HEK293 (cell line): ENCODE measurements at regions not wholly inside any gene's neighbourhood (a gene's known extent, or its start where the extent isn't known, plus 50 kb on each side); places are given as distances from the start of the nearest gene placed in this dataset.
"Not testable (repeated sequence)": the region's sequence is repeated elsewhere in the genome, so short reads cannot be mapped to it uniquely, and the experiment has no call there.

Experiments
- CTCF ChIA-PET: fragments of 350-600 bp; formaldehyde crosslinking; extraction: SDS; loops from one replicate; lab custom pipeline; 2021; ENCODE audit warnings: antibody characterized with exemption; lab: Yijun Ruan, JAX
- POLR2A ChIA-PET: fragments of 300-600 bp; formaldehyde crosslinking; extraction: SDS; loops from one replicate; lab custom pipeline; 2020; ENCODE audit warnings: antibody characterized with exemption, inconsistent platforms; lab: Yijun Ruan, JAX
- H3K27ac ChIP-seq: fragments of 200-500 bp; sonication (Bioruptor generic); 2 replicates; pipeline ENCODE4 v1.5.1; 2014; ENCODE audit warnings: low read depth, low read length, control low read depth, inconsistent platforms; ENCODE audit errors: extremely low read depth
- H3K36me3 ChIP-seq, 2 experiments: fragments of 200-500 bp in 1 of 2; sonication (Bioruptor generic) in 1 of 2; 1 replicate in 1 of 2; 2 replicates in 1 of 2; pipeline ENCODE4 v1.5.1; 2014 to 2017; ENCODE audit warnings: inconsistent platforms in 2 of 2, low read length in 2 of 2; ENCODE audit not compliant: control insufficient read depth in 2 of 2, insufficient read depth in 1 of 2
- H3K4me1 ChIP-seq: fragments of 200-500 bp; sonication (Bioruptor generic); 2 replicates; pipeline ENCODE4 v1.5.1; 2014; ENCODE audit warnings: mild to moderate bottlenecking, low read length, inconsistent platforms; ENCODE audit not compliant: control insufficient read depth, insufficient read depth
- H3K4me3 ChIP-seq: 2 replicates; pipeline ENCODE4 v1.5.1; 2011; ENCODE audit warnings: low read depth, mild to moderate bottlenecking, control low read depth, low read length, moderate library complexity
- H3K9me3 ChIP-seq: fragments of 200-500 bp; sonication (Bioruptor generic); 2 replicates; pipeline ENCODE4 v1.5.1; 2014; ENCODE audit warnings: low read depth, low read length, inconsistent platforms; ENCODE audit not compliant: control insufficient read depth, insufficient read depth
- EGR2 ChIP-seq: fragments of 450-650 bp; formaldehyde crosslinking; IDR thresholded peaks from 2 replicates; pipeline ENCODE4 v1.5.1; 2016; ENCODE audit warnings: low read depth, missing biosample characterization, missing genetic modification characterization
- GLIS1 ChIP-seq: fragments of 450-650 bp; formaldehyde crosslinking; IDR thresholded peaks from 2 replicates; pipeline ENCODE4 v1.5.1; 2016; ENCODE audit warnings: missing biosample characterization, missing genetic modification characterization
- KLF8 ChIP-seq: fragments of 450-650 bp; formaldehyde crosslinking; IDR thresholded peaks from 2 replicates; pipeline ENCODE4 v1.5.1; 2016; ENCODE audit warnings: missing biosample characterization, missing genetic modification characterization
- MYNN ChIP-seq: fragments of 450-650 bp; formaldehyde crosslinking; IDR thresholded peaks from 2 replicates; pipeline ENCODE4 v1.5.1; 2016; ENCODE audit warnings: missing biosample characterization, missing genetic modification characterization, borderline replicate concordance
- OVOL3 ChIP-seq: fragments of 450-650 bp; formaldehyde crosslinking; IDR thresholded peaks from 2 replicates; pipeline ENCODE4 v1.5.1; 2016; ENCODE audit warnings: missing biosample characterization, missing genetic modification characterization
- RBAK ChIP-seq: fragments of 450-650 bp; formaldehyde crosslinking; IDR thresholded peaks from 2 replicates; pipeline ENCODE4 v1.5.1; 2016; ENCODE audit warnings: missing biosample characterization, missing genetic modification characterization
- SCRT2 ChIP-seq: fragments of 450-650 bp; formaldehyde crosslinking; IDR thresholded peaks from 2 replicates; pipeline ENCODE4 v1.5.1; 2016; ENCODE audit warnings: missing biosample characterization, missing genetic modification characterization
- SP3 ChIP-seq: fragments of 450-650 bp; formaldehyde crosslinking; IDR thresholded peaks from 2 replicates; pipeline ENCODE4 v1.5.1; 2016; ENCODE audit warnings: missing biosample characterization, missing genetic modification characterization
- WT1 ChIP-seq: fragments of 450-650 bp; formaldehyde crosslinking; IDR thresholded peaks from 2 replicates; pipeline ENCODE4 v1.5.1; 2016; ENCODE audit warnings: missing biosample characterization, missing genetic modification characterization
- ZBTB8A ChIP-seq: fragments of 450-650 bp; formaldehyde crosslinking; IDR thresholded peaks from 2 replicates; pipeline ENCODE4 v1.5.1; 2016; ENCODE audit warnings: missing biosample characterization, missing genetic modification characterization
- ZNF169 ChIP-seq: fragments of 450-650 bp; formaldehyde crosslinking; IDR thresholded peaks from 2 replicates; pipeline ENCODE4 v1.5.1; 2016; ENCODE audit warnings: missing biosample characterization, missing genetic modification characterization
- ZNF221 ChIP-seq: fragments of 450-650 bp; formaldehyde crosslinking; IDR thresholded peaks from 2 replicates; pipeline ENCODE4 v1.5.1; 2017; ENCODE audit warnings: missing biosample characterization, missing genetic modification characterization, borderline replicate concordance
- ZNF223 ChIP-seq: fragments of 450-650 bp; formaldehyde crosslinking; IDR thresholded peaks from 2 replicates; pipeline ENCODE4 v1.5.1; 2016; ENCODE audit warnings: missing biosample characterization, missing genetic modification characterization
- ZNF350 ChIP-seq: fragments of 450-650 bp; formaldehyde crosslinking; IDR thresholded peaks from 2 replicates; pipeline ENCODE4 v1.5.0; 2017; ENCODE audit warnings: missing biosample characterization, mild to moderate bottlenecking, missing genetic modification characterization
- ZNF366 ChIP-seq: fragments of 450-650 bp; formaldehyde crosslinking; conservative IDR thresholded peaks from 2 replicates; pipeline ENCODE4 v1.5.1; 2016; ENCODE audit warnings: missing biosample characterization, missing genetic modification characterization
- ZNF529 ChIP-seq: fragments of 450-650 bp; formaldehyde crosslinking; IDR thresholded peaks from 2 replicates; pipeline ENCODE4 v1.5.1; 2017; ENCODE audit warnings: missing genetic modification characterization, missing biosample characterization; ENCODE audit not compliant: insufficient replicate concordance
- ZNF560 ChIP-seq: fragments of 450-650 bp; formaldehyde crosslinking; IDR thresholded peaks from 2 replicates; pipeline ENCODE4 v1.5.1; 2017; ENCODE audit warnings: missing biosample characterization, missing genetic modification characterization, borderline replicate concordance
- TF ChIP-seq, protein P1 (sequence below): fragments of 450-650 bp; formaldehyde crosslinking; IDR thresholded peaks from 2 replicates; pipeline ENCODE4 v1.5.1; 2017; ENCODE audit warnings: missing biosample characterization, missing genetic modification characterization
- TF ChIP-seq, protein P2 (sequence below): fragments of 450-650 bp; formaldehyde crosslinking; IDR thresholded peaks from 2 replicates; pipeline ENCODE4 v1.5.1; 2016; ENCODE audit warnings: missing biosample characterization, missing genetic modification characterization
- TF ChIP-seq, protein P3 (sequence below): fragments of 450-650 bp; formaldehyde crosslinking; IDR thresholded peaks from 2 replicates; pipeline ENCODE4 v1.5.1; 2016; ENCODE audit warnings: missing biosample characterization, missing genetic modification characterization
- TF ChIP-seq, protein P4 (sequence below): fragments of 450-650 bp; formaldehyde crosslinking; IDR thresholded peaks from 2 replicates; pipeline ENCODE4 v1.5.1; 2016; ENCODE audit warnings: missing biosample characterization, missing genetic modification characterization

DNA sequence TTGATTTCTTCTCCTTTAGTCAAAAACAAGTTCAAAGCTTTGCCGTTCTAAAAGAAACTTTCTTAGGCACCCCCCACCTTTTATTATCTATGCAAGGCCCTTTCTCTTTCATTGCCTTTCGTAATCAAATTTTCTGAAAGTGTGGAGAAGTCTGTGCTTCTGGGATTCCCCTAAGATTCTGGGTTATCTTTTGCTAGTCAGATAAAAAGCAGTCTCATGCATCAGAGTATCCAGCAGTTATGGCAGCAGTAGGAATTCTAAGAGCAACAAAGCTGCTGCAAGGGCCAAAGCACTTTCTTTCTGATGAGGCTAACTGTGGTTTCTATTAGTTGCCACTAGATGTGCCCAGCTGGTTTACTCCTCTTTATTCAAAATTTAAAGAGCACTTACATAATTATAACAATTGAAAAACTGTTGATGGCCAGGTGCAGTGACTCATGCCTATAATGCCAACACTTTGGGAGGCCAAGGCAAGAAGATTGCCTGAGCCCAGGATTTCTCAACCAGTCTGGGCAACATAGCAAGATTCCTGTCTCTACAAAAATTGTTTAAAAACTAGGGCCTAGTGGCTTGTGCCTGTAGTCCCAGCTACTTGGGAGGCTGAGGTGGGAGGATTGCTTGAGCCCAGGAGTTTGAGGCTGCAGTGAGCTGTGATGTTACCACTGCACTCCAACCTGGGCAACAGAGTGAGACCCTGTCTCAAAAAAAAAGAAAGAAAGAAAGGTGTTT lies 296.2 kb downstream of the PAPSS1 start (continued):
- no peak for TF ChIP-seq MYNN
- TF ChIP-seq GLIS1 (tag by site-specific recombination), result no peak
- TF ChIP-seq, all 188 proteins: peak for 0

DNA sequence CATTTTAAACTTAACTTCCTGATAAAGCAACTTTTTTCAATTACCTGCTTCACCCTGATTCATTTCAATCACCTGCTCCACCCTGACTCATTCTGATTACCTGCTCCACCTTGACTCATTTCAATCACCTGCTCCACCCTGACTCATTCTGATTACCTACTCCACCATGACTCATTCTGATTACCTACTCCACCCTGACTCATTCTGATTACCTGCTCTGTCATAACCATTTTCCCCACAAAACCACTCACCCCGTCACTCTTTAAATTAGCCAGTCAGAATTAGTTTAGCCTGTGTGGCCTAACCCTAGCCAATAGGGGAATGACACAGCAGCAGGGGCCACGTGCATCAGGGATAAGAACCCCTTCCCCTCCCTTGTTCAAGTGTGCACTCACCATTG lies 300.5 kb downstream of the PAPSS1 start:
- POLR2A ChIA-PET, H3K36me3 ChIP-seq, CTCF ChIA-PET, H3K4me3 ChIP-seq, H3K4me1 ChIP-seq, H3K27ac ChIP-seq, H3K9me3 ChIP-seq: not testable (repeated sequence)
- TF ChIP-seq, protein P1, sequence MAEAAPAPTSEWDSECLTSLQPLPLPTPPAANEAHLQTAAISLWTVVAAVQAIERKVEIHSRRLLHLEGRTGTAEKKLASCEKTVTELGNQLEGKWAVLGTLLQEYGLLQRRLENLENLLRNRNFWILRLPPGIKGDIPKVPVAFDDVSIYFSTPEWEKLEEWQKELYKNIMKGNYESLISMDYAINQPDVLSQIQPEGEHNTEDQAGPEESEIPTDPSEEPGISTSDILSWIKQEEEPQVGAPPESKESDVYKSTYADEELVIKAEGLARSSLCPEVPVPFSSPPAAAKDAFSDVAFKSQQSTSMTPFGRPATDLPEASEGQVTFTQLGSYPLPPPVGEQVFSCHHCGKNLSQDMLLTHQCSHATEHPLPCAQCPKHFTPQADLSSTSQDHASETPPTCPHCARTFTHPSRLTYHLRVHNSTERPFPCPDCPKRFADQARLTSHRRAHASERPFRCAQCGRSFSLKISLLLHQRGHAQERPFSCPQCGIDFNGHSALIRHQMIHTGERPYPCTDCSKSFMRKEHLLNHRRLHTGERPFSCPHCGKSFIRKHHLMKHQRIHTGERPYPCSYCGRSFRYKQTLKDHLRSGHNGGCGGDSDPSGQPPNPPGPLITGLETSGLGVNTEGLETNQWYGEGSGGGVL, result peak; percentile 34; the same call in 1 of the 2 replicates
- TF ChIP-seq KLF8 (tag by site-specific recombination), result peak; percentile 16; the same call in 1 of the 2 replicates
- 0 out of 2 replicates have a peak, but pooled peaks have one; percentile 55 for TF ChIP-seq RBAK (tag by site-specific recombination)
- TF ChIP-seq ZNF366, result peak; percentile 59
- TF ChIP-seq, protein P2, sequence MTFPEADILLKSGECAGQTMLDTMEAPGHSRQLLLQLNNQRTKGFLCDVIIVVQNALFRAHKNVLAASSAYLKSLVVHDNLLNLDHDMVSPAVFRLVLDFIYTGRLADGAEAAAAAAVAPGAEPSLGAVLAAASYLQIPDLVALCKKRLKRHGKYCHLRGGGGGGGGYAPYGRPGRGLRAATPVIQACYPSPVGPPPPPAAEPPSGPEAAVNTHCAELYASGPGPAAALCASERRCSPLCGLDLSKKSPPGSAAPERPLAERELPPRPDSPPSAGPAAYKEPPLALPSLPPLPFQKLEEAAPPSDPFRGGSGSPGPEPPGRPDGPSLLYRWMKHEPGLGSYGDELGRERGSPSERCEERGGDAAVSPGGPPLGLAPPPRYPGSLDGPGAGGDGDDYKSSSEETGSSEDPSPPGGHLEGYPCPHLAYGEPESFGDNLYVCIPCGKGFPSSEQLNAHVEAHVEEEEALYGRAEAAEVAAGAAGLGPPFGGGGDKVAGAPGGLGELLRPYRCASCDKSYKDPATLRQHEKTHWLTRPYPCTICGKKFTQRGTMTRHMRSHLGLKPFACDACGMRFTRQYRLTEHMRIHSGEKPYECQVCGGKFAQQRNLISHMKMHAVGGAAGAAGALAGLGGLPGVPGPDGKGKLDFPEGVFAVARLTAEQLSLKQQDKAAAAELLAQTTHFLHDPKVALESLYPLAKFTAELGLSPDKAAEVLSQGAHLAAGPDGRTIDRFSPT (tag by site-specific recombination), result 0 out of 2 replicates have a peak, but pooled peaks have one; percentile 15
- 0 out of 2 replicates have a peak, but pooled peaks have one; percentile 14 for TF ChIP-seq SCRT2
- TF ChIP-seq, protein P3, sequence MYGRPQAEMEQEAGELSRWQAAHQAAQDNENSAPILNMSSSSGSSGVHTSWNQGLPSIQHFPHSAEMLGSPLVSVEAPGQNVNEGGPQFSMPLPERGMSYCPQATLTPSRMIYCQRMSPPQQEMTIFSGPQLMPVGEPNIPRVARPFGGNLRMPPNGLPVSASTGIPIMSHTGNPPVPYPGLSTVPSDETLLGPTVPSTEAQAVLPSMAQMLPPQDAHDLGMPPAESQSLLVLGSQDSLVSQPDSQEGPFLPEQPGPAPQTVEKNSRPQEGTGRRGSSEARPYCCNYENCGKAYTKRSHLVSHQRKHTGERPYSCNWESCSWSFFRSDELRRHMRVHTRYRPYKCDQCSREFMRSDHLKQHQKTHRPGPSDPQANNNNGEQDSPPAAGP (tag by site-specific recombination), result 0 out of 2 replicates have a peak, but pooled peaks have one; percentile 28
- peak; percentile 43 for TF ChIP-seq SP3 (tag by site-specific recombination)
- peak; percentile 72; the same call in 1 of the 2 replicates for TF ChIP-seq ZNF223 (tag by site-specific recombination)
- TF ChIP-seq, protein P4, sequence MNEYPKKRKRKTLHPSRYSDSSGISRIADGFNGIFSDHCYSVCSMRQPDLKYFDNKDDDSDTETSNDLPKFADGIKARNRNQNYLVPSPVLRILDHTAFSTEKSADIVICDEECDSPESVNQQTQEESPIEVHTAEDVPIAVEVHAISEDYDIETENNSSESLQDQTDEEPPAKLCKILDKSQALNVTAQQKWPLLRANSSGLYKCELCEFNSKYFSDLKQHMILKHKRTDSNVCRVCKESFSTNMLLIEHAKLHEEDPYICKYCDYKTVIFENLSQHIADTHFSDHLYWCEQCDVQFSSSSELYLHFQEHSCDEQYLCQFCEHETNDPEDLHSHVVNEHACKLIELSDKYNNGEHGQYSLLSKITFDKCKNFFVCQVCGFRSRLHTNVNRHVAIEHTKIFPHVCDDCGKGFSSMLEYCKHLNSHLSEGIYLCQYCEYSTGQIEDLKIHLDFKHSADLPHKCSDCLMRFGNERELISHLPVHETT (tag by site-specific recombination), result peak; percentile 73; the same call in 1 of the 2 replicates

DNA sequence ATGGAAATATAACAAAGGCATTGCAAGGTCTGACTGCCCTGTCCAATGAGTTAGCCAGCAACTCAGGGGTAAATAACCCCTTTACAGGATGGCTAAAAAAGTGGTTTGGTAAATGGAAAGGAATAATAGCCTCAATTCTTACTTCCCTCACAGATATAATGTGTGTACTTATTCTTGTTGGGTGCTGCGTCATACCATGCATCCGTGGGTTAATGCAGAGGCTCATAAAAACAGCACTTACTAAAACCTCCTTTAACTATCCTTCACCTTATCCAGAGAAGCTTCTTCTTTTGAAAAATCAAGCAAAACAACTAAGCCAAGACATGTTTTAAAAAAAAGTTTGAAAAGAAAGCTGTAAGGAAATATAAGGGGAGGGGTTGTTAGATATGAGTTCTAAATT lies 301.0 kb downstream of the PAPSS1 start:
- Histone ChIP-seq H3K36me3 (no peaks in the 10 kb centered on the region), H3K27ac (no peak overlapping the region), H3K9me3 (no peaks in the 10 kb centered on the region), H3K4me3 (no peak overlapping the region), H3K4me1 (no peaks in the 10 kb centered on the region)
- POLR2A ChIA-PET, result no interaction called here
- TF ChIP-seq ZNF221 (tag by site-specific recombination) (no peak), OVOL3 (tag by site-specific recombination) (no peak), ZNF169 (tag by site-specific recombination) (no peak), EGR2 (no peak), WT1 (no peak), ZNF350 (no peak), ZNF560 (no peak), ZNF529 (tag by site-specific recombination) (no peak), ZBTB8A (tag by site-specific recombination) (no peak)
- CTCF ChIA-PET, result no interaction called here
